ENCODE measurements at regions not wholly inside any gene's neighbourhood (a gene's known extent, or its start where the extent isn't known, plus 50 kb on each side); places are given as distances from the start of the nearest gene placed in this dataset.

- TF ChIP-seq POLR2A (IDR thresholded peaks at IDR 0.05) (no peak), CTCF (IDR thresholded peaks at IDR 0.05 in 8 of 11, conservative IDR thresholded peaks at IDR 0.05 in 3 of 11) (no peak), POLR2AphosphoS5 (IDR thresholded peaks at IDR 0.05) (no peak)
Observed at GRCh38 chr4:127579821-127580220, 52.9 kb upstream of the INTU start.

All from spleen (tissue), 7 donors.